AG10803 (cell line): ENCODE measurements at regions not wholly inside any gene's neighbourhood (a gene's known extent, or its start where the extent isn't known, plus 50 kb on each side); places are given as distances from the start of the nearest gene placed in this dataset.

Experiments
- DNase-seq: peaks from one replicate; pipeline ENCODE4 v3.0.0; 2010; ENCODE audit warnings: low read depth
- H3K4me3 ChIP-seq: 2 replicates; pipeline ENCODE4 v1.5.1; 2011; ENCODE audit warnings: mild to moderate bottlenecking, low read length, control low read depth
- CTCF ChIP-seq: conservative IDR thresholded peaks from 2 replicates; pipeline ENCODE4 v1.5.1; 2011; ENCODE audit warnings: mild to moderate bottlenecking, low read length, control low read depth, inconsistent platforms

- no peak for DNase-seq
- no peak overlapping the region for H3K4me3 ChIP-seq
- no peak for TF ChIP-seq CTCF
Observed at GRCh38 chr7:20035279-20035875, 181.8 kb downstream of the MACC1 start.

DNA sequence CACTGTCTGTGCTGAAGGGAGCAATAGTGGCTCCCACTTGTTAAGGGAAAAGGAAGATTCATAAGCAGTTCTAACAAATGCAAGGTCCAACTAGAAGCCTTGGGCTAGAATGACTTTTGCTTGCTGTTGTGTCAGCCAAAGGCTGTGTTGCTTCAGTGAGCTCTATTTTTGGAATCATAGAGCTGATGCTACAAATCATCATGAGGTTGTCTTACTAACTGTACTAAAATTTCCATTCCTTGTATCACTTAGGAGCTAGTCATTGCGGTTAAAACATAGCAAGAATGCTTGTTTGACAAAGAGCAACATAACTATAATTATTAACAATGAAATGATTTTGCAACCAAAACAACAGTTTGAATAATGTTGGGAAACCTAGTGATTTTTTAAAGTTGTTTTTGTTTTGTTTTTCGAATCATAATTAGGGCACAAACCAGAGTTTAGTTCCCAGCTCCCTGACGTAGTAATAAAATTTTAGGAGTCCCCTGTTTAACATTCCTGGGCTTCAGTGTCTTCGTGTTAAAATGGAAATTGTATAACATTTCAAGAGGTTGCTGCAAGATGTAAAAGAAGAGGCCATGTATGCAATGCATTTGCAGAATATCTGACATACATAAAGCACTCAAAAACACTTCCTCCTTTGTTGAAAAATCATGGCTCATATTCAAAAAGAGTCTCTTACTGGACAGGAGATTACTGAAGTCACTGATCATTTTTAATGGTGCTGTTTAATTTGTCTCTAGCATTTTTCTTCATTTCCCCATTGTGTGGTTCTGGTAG is 183.4 kb downstream of the MACC1 start:
- no peak overlapping the region for H3K4me3 ChIP-seq
- TF ChIP-seq CTCF, result no peak
- DNase-seq, result peak; percentile 99

DNA sequence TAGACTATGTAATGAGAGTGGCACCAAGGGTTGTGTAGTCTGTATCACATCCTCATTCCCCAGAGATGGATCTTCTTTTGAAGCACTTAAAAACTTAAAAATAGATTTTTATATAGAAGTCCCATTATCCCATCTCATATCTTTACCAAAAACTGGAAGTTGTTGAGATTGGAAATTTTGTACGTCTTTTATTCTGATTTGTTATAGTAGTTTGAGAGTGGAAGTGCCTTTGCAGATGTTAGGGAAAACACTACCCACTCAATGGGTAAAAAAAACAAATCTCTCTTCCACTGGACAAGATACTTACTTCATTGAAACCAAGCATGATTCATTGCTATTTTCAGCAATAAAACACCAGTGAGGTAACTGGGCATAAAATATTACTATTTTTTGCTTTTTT is 184.4 kb downstream of the MACC1 start:
- no peak overlapping the region for H3K4me3 ChIP-seq
- peak; percentile 18 for DNase-seq
- TF ChIP-seq CTCF, result no peak

DNA sequence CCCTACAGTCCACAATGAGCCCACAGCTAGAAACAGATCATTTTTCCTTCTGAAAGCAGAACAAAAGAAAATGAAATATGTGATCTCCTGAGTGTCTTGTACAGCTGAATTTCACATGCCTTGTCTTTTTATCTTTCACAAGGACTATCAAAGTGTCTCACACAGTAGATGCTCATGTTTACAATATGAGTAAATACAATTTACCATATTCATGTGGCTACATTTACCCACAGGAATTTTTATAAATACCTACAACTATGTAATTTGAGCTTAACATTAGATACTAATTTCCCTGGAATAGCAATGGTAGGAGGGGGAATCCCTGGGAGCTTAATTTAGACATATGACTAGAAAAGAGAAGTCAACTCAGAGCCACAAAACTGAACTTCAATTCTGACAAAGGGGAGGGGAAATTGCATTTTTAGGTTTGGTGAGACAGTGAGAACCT is 186.2 kb downstream of the MACC1 start:
- no peak overlapping the region for H3K4me3 ChIP-seq
- peak; percentile 77 for DNase-seq
- TF ChIP-seq CTCF, result no peak

GRCh38 chr7:20030417-20030816 is 186.8 kb downstream of the MACC1 start:
- DNase-seq, result no peak
- no peak for TF ChIP-seq CTCF
- no peak overlapping the region for H3K4me3 ChIP-seq

GRCh38 chr7:20026762-20027161 is 190.4 kb downstream of the MACC1 start:
- DNase-seq, result no peak
- H3K4me3 ChIP-seq, result no peak overlapping the region
- TF ChIP-seq CTCF, result no peak

- peak; percentile 55 for DNase-seq
- H3K4me3 ChIP-seq, result no peak overlapping the region
- no peak for TF ChIP-seq CTCF
Observed at GRCh38 chr7:20021831-20022230, 195.4 kb downstream of the MACC1 start.
